Posterior vena cava (tissue), 2 donors: ENCODE measurements at regions not wholly inside any gene's neighbourhood (a gene's known extent, or its start where the extent isn't known, plus 50 kb on each side); places are given as distances from the start of the nearest gene placed in this dataset.
A peak's percentile ranks its signal among the peaks of the same experiment; 100 is the strongest.
"Not testable (repeated sequence)": the region's sequence is repeated elsewhere in the genome, so short reads cannot be mapped to it uniquely, and the experiment has no call there.

ENCODE experiments used
- DNase-seq: peaks from one replicate; pipeline ENCODE4 v3.0.0-alpha.2; 2020; ENCODE audit warnings: low spot score
- intact Hi-C, 2 donors: fragments of 100-400 bp; cut with DNase I; formaldehyde crosslinking; loops; one replicate each; pipeline versions ENCODE4 v1.14.1 to v1.14.2; 2022 to 2023
- donor health status: DM: yes; HTN: yes; CAD: no.
- donor health status: DM: yes; HTN: yes; CAD: no.

GRCh38 chr11:3455666-3456065 is 76.7 kb upstream of the ZNF195 start:
- DNase-seq, intact Hi-C loops: not testable (repeated sequence)

GRCh38 chr11:3454844-3455243 is 75.9 kb upstream of the ZNF195 start:
- peak; percentile 84 for DNase-seq
- intact Hi-C loops: not testable (repeated sequence)

GRCh38 chr11:3453596-3454256 is 74.8 kb upstream of the ZNF195 start:
- intact Hi-C loops, DNase-seq: not testable (repeated sequence)

GRCh38 chr11:3450822-3451221 is 71.9 kb upstream of the ZNF195 start:
- intact Hi-C loops, DNase-seq: not testable (repeated sequence)

GRCh38 chr11:3445535-3445934 is 66.6 kb upstream of the ZNF195 start:
- intact Hi-C loops, DNase-seq: not testable (repeated sequence)

GRCh38 chr11:3444420-3444744 is 65.4 kb upstream of the ZNF195 start:
- DNase-seq, intact Hi-C loops: not testable (repeated sequence)

- intact Hi-C loops, DNase-seq: not testable (repeated sequence)
These were observed 64.9 kb upstream of the ZNF195 start for GRCh38 chr11:3443700-3444419.

- DNase-seq, intact Hi-C loops: not testable (repeated sequence)
These were observed 58.5 kb upstream of the ZNF195 start for GRCh38 chr11:3437441-3437840.

- intact Hi-C loops: no loop called here
- no peak for DNase-seq
These were observed 56.0 kb upstream of the ZNF195 start for GRCh38 chr11:3434976-3435375.

GRCh38 chr11:3429191-3429590 is 50.2 kb upstream of the ZNF195 start:
- DNase-seq, intact Hi-C loops: not testable (repeated sequence)
